HEK293 (cell line): ENCODE measurements at regions not wholly inside any gene's neighbourhood (a gene's known extent, or its start where the extent isn't known, plus 50 kb on each side); places are given as distances from the start of the nearest gene placed in this dataset.
"Not testable (repeated sequence)": the region's sequence is repeated elsewhere in the genome, so short reads cannot be mapped to it uniquely, and the experiment has no call there.

Experiments used
- CTCF ChIA-PET: fragments of 350-600 bp; formaldehyde crosslinking; extraction: SDS; loops from one replicate; lab custom pipeline; 2021; ENCODE audit warnings: antibody characterized with exemption; lab: Yijun Ruan, JAX
- POLR2A ChIA-PET: fragments of 300-600 bp; formaldehyde crosslinking; extraction: SDS; loops from one replicate; lab custom pipeline; 2020; ENCODE audit warnings: antibody characterized with exemption, inconsistent platforms; lab: Yijun Ruan, JAX
- H3K27ac ChIP-seq: fragments of 200-500 bp; sonication (Bioruptor generic); 2 replicates; pipeline ENCODE4 v1.5.1; 2014; ENCODE audit warnings: low read depth, low read length, control low read depth, inconsistent platforms; ENCODE audit errors: extremely low read depth
- H3K36me3 ChIP-seq, 2 experiments: fragments of 200-500 bp in 1 of 2; sonication (Bioruptor generic) in 1 of 2; 1 replicate in 1 of 2; 2 replicates in 1 of 2; pipeline ENCODE4 v1.5.1; 2014 to 2017; ENCODE audit warnings: inconsistent platforms in 2 of 2, low read length in 2 of 2; ENCODE audit not compliant: control insufficient read depth in 2 of 2, insufficient read depth in 1 of 2
- H3K4me1 ChIP-seq: fragments of 200-500 bp; sonication (Bioruptor generic); 2 replicates; pipeline ENCODE4 v1.5.1; 2014; ENCODE audit warnings: mild to moderate bottlenecking, low read length, inconsistent platforms; ENCODE audit not compliant: control insufficient read depth, insufficient read depth
- H3K4me3 ChIP-seq: 2 replicates; pipeline ENCODE4 v1.5.1; 2011; ENCODE audit warnings: low read depth, mild to moderate bottlenecking, control low read depth, low read length, moderate library complexity
- H3K9me3 ChIP-seq: fragments of 200-500 bp; sonication (Bioruptor generic); 2 replicates; pipeline ENCODE4 v1.5.1; 2014; ENCODE audit warnings: low read depth, low read length, inconsistent platforms; ENCODE audit not compliant: control insufficient read depth, insufficient read depth
- FEZF1 ChIP-seq: fragments of 450-650 bp; formaldehyde crosslinking; IDR thresholded peaks from 2 replicates; pipeline ENCODE4 v1.5.1; 2016; ENCODE audit warnings: missing biosample characterization, missing genetic modification characterization
- SP3 ChIP-seq: fragments of 450-650 bp; formaldehyde crosslinking; IDR thresholded peaks from 2 replicates; pipeline ENCODE4 v1.5.1; 2016; ENCODE audit warnings: missing biosample characterization, missing genetic modification characterization
- YY2 ChIP-seq: fragments of 450-650 bp; formaldehyde crosslinking; IDR thresholded peaks from 2 replicates; pipeline ENCODE4 v1.5.1; 2016; ENCODE audit warnings: missing biosample characterization, missing genetic modification characterization
- ZBTB48 ChIP-seq: fragments of 450-650 bp; formaldehyde crosslinking; IDR thresholded peaks from 2 replicates; pipeline ENCODE4 v1.5.1; 2016; ENCODE audit warnings: missing biosample characterization, missing genetic modification characterization
- ZFP69B ChIP-seq: fragments of 450-650 bp; formaldehyde crosslinking; IDR thresholded peaks from 2 replicates; pipeline ENCODE4 v1.5.1; 2016; ENCODE audit warnings: missing biosample characterization, missing genetic modification characterization
- ZNF10 ChIP-seq: fragments of 450-650 bp; formaldehyde crosslinking; IDR thresholded peaks from 2 replicates; pipeline ENCODE4 v1.5.1; 2017; ENCODE audit warnings: missing biosample characterization, missing genetic modification characterization
- ZNF174 ChIP-seq: fragments of 450-650 bp; formaldehyde crosslinking; IDR thresholded peaks from 2 replicates; pipeline ENCODE4 v1.5.0; 2017; ENCODE audit warnings: missing biosample characterization, mild to moderate bottlenecking, missing genetic modification characterization
- ZNF24 ChIP-seq: fragments of 450-650 bp; formaldehyde crosslinking; IDR thresholded peaks from 2 replicates; pipeline ENCODE4 v1.5.1; 2016; ENCODE audit warnings: missing biosample characterization, missing genetic modification characterization
- ZNF830 ChIP-seq: fragments of 450-650 bp; IDR thresholded peaks from 2 replicates; pipeline ENCODE4 v1.5.0; 2018; ENCODE audit warnings: missing biosample characterization, missing genetic modification characterization, low read depth, mild to moderate bottlenecking, moderate library complexity
- TF ChIP-seq, protein P1 (sequence below): fragments of 450-650 bp; formaldehyde crosslinking; IDR thresholded peaks from 2 replicates; pipeline ENCODE4 v1.5.1; 2016; ENCODE audit warnings: missing biosample characterization, missing genetic modification characterization

DNA sequence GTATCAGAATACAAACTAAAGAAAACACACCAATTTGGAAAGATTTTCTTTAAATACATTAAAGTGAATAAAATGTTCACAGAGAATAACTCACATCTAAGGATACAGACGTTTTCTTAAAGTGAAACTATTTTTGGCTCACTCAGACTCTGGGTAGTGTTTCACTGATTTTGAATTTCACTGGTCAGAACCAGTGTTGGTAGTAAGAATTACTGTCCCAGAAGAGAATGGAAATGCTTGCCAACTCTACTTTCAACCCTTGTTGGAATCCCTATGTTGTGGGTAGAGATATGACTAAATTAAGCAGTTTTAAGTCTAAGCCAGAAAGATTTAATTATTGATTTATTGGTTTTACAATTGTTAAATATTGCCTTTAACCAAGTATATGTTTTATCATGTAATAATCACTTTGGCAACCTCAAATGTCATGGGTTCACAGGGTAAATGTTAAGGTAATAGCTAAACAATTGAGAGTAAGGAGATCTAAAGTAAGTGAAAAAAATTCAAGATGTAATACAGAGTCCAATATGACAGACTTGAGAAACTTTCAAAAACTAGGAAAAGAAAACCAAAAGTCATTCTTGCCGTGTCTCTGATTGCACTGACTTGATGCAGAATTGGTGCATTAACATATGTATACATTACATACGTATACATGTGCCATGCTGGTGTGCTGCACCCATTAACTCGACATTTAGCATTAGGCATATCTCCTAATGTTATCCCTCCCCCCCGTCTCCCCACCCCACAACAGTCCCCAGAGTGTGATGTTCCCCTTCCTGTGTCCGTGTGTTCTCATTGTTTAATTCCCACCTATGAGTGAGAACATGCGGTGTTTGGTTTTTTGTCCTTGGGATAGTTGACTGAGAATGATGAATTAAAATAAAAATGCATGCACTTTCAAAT, 1517.2 kb upstream of the TPTE start:
- CTCF ChIA-PET = interaction anchor here (0.5 kb wide), 1 partner anchor 14 kb away, joined by 3 read pairs; no protein-coding TSS in a partner anchor
- H3K9me3 ChIP-seq, H3K4me1 ChIP-seq, POLR2A ChIA-PET, H3K36me3 ChIP-seq, H3K4me3 ChIP-seq, H3K27ac ChIP-seq: not testable (repeated sequence)

DNA sequence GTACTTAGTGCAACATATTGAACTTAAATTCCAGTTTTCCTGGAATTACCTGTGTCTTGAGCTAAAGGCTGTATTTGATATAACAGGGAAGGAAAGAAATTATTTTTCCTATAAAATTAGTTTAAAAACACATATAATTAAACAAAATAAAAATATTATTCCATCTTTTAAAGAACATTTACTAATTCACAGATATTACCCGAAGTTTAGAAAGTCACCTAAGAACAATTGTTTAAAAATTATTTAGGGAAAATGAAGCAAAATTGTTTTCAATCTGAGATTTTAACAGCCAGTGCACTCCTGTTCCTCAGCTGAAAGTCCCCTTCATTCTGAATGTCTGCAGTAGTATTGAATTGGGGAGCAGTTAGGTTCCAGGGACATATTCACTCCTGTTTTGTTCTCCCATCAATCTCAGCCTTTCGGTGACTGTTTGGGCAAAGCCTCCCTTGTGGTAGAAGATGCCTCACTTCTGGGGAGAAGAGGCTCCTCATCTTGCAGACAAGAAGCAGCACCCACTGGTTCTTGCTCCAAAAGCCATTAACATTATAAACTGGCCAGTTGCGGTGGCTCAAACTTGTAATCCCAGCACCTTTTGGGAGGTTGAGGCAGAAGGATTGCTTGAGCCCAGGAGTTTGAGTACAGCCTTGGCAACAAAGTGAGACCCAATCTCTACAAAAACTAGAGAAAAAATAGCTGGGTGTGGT, 1516.4 kb upstream of the TPTE start:
- H3K36me3 ChIP-seq, H3K4me1 ChIP-seq, H3K27ac ChIP-seq, H3K9me3 ChIP-seq, H3K4me3 ChIP-seq, CTCF ChIA-PET, POLR2A ChIA-PET: not testable (repeated sequence)

DNA sequence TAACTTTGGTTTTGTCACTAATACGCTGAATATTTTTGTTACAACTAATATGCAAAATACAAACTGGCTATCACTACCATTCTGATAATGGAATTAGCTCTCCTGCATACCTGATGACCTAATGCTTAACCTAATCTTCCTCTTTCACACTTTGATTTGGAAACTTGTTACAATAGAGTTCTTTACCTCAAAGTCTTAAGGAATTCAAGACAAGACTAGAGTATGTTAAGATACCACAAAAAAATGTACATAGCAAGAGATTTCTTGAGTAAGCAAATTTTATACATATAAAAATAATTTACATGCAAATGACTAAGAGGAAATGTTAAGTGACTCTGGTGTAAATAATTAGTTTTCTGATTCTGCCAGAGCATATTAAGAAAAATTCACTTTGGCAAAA, 1515.7 kb upstream of the TPTE start:
- H3K9me3 ChIP-seq, POLR2A ChIA-PET, H3K27ac ChIP-seq, H3K4me1 ChIP-seq, H3K36me3 ChIP-seq, H3K4me3 ChIP-seq: not testable (repeated sequence)
- CTCF ChIA-PET = interaction anchor here (0.7 kb wide), 1 partner anchor 12 kb away, joined by 4 read pairs; no protein-coding TSS in a partner anchor

DNA sequence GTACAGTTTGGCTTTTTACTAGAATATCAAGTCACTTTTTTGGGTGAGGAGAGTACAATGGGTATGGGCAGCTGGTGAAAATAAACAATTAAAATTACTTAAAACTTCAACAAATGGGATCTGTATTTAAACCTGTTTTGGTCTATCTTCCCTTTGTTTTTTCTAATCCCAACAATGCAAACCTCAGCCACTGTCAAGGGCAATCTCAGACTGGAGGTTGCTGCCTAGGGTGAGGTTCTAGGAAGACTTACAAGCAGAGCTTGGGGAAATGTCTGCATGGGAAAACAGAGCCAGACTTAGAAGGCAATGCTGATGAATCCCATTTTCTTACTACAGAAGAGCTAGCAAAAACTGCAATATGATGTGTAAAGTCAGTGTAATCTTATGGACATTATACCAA, 1515.3 kb upstream of the TPTE start:
- POLR2A ChIA-PET, H3K27ac ChIP-seq, H3K36me3 ChIP-seq, H3K4me1 ChIP-seq, H3K4me3 ChIP-seq, H3K9me3 ChIP-seq: not testable (repeated sequence)
- CTCF ChIA-PET = interaction anchor here (0.7 kb wide), 1 partner anchor 12 kb away, joined by 4 read pairs; no protein-coding TSS in a partner anchor

DNA sequence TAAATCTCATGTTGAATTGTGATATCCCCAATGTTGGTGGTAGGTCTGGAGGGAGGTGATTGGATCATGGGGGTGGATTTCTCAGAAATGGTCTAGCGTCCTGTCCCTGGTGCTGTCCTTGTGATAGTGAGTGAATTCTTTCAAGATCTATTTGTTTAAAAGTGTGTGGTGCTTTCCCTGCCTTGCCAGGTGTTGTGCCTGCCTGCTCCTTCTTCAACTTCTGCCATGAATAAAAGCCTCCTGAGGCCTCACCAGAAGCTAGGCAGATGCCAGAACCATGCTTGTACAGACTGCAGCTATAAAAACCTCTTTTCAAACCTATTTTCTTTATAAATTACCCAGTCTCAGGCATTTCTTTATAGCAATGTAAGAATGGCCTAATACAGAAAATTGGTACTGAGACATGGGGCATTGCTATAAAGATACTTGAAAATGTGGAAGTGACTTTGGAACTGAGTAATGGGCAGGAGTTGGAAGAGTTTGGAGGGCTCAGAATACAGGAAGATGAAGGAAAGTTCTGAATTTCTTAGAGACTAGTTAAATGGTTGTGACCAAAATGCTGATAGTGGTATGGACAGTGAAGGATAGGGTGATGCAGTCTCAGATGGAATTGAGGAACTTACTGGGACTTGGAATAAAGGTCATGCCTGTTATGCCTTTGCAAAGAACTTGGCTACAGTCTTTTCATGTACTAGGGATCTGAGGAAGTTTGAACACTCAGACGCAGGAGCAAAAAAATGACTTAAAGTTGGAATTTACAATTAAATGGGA, 1514.6 kb upstream of the TPTE start:
- H3K9me3 ChIP-seq, H3K4me1 ChIP-seq, H3K4me3 ChIP-seq, H3K36me3 ChIP-seq, CTCF ChIA-PET, H3K27ac ChIP-seq, POLR2A ChIA-PET: not testable (repeated sequence)

DNA sequence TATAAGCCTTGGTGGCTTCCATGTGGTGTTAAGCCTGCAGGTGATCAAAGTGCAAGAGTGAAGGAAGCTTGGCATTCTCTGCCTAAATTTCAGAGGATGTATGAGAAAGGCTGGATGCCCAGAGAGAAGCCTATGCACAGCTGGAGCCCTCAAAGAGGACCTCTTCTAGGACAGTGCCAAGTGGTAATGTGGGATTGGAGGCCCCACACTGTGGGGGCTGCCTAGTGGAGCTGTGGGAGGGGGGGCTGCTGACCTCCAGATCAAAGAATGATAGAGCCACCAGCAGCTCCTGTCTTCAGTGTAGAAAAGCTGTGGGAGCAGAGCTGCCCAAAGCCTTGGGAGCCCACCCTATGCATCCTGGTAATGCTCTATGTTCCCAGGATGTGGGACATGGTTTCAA, 1512.7 kb upstream of the TPTE start:
- no peaks in the 10 kb centered on the region for H3K9me3 ChIP-seq
- ChIA-PET CTCF (interaction anchor here (0.7 to 1.0 kb wide), 2 partner anchors 9 to 11 kb away, joined by 3 read pairs; no protein-coding TSS in a partner anchor), POLR2A (no interaction called here)

DNA sequence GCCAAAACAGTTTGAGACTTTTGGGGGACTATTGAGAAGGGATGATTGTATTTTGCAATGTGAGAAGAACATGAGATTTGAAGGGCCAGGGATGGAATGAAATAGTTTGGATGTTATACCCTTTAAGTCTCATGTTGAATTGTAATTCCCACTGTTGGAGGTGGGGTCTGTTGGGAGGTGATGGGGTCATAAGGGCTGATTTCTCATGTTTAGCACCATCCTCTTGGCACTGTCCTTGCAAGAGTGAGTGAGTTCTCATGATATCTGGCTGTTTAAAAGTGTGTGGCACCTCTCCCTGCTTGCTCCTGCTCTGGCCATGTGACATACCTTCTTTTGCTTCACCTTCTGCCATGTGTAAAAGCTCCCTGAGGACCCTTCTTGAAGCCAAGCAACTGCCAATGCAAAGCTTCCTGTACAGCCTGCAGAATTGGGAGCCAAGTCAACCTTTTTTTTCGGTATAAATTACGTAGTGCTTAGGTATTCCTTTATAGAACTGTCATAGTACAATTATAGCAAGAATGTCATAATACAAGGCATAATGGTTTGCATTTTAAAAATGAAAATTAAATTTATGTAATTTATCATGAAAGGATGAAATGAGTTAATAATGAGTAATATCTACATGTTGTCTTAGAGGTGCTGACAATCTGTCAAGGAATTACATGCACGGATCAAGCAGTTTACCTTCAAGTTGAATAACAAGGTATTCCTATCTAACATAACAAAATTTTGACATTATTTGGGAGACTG, 1511.9 kb upstream of the TPTE start:
- H3K27ac ChIP-seq, H3K9me3 ChIP-seq, H3K4me1 ChIP-seq, POLR2A ChIA-PET, H3K36me3 ChIP-seq, H3K4me3 ChIP-seq: not testable (repeated sequence)
- CTCF ChIA-PET = interaction anchor here (1.0 kb wide), 1 partner anchor 8 kb away, joined by 3 read pairs; no protein-coding TSS in a partner anchor

More for the DNA sequence above, 1512.7 kb upstream of the TPTE start:
- H3K4me1 ChIP-seq = no peaks in the 10 kb centered on the region
- H3K27ac ChIP-seq = no peak overlapping the region
- no peak overlapping the region for H3K4me3 ChIP-seq
- H3K36me3 ChIP-seq = no peaks in the 10 kb centered on the region
- no peak for TF ChIP-seq ZNF10 (tag by site-specific recombination)
- TF ChIP-seq SP3 = no peak
- no peak for TF ChIP-seq ZNF24 (tag by site-specific recombination)
- TF ChIP-seq ZNF174 = no peak
- TF ChIP-seq ZNF830 (tag by site-specific recombination) = no peak
- no peak for TF ChIP-seq ZFP69B (tag by site-specific recombination)
- TF ChIP-seq ZBTB48 = no peak
- TF ChIP-seq, protein P1, sequence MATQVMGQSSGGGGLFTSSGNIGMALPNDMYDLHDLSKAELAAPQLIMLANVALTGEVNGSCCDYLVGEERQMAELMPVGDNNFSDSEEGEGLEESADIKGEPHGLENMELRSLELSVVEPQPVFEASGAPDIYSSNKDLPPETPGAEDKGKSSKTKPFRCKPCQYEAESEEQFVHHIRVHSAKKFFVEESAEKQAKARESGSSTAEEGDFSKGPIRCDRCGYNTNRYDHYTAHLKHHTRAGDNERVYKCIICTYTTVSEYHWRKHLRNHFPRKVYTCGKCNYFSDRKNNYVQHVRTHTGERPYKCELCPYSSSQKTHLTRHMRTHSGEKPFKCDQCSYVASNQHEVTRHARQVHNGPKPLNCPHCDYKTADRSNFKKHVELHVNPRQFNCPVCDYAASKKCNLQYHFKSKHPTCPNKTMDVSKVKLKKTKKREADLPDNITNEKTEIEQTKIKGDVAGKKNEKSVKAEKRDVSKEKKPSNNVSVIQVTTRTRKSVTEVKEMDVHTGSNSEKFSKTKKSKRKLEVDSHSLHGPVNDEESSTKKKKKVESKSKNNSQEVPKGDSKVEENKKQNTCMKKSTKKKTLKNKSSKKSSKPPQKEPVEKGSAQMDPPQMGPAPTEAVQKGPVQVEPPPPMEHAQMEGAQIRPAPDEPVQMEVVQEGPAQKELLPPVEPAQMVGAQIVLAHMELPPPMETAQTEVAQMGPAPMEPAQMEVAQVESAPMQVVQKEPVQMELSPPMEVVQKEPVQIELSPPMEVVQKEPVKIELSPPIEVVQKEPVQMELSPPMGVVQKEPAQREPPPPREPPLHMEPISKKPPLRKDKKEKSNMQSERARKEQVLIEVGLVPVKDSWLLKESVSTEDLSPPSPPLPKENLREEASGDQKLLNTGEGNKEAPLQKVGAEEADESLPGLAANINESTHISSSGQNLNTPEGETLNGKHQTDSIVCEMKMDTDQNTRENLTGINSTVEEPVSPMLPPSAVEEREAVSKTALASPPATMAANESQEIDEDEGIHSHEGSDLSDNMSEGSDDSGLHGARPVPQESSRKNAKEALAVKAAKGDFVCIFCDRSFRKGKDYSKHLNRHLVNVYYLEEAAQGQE (tag by site-specific recombination) = no peak
- TF ChIP-seq YY2 (tag by site-specific recombination) = no peak
- no peak for TF ChIP-seq FEZF1
- TF ChIP-seq, all 188 proteins: peak for 0
